ENCODE measurements at regions not wholly inside any gene's neighbourhood (a gene's known extent, or its start where the extent isn't known, plus 50 kb on each side); places are given as distances from the start of the nearest gene placed in this dataset.

GRCh38 chr4:3833326-3833989, 67.3 kb downstream of the ADRA2C start:
- Histone ChIP-seq H3K27ac (ENCODE audit: low read length) (no peak overlapping the region), H3K4me1 (ENCODE audit: control insufficient read depth, insufficient read depth, low read length) (peaks cover 20% of the 10 kb centered on the region), H3K9me3 (ENCODE audit: control insufficient read depth, insufficient read depth, low read length) (no peaks in the 10 kb centered on the region), H3K27me3 (ENCODE audit: control insufficient read depth, insufficient read depth, low read length) (no peaks in the 10 kb centered on the region), H3K4me3 (ENCODE audit: low read length) (no peak overlapping the region), H3K36me3 (ENCODE audit: control insufficient read depth, insufficient read depth, low read length) (no peaks in the 10 kb centered on the region)
- WGBS (ENCODE audit: insufficient coverage, insufficient read length), result no CpG with 5 or more reads among the region's 18 CpGs
- DNase-seq (ENCODE audit: low read depth, low spot score), result no peak

- no peak overlapping the region for H3K4me3 ChIP-seq (ENCODE audit: low read length)
- no peak overlapping the region for H3K27ac ChIP-seq (ENCODE audit: low read length)
- no peaks in the 10 kb centered on the region for H3K36me3 ChIP-seq (ENCODE audit: control insufficient read depth, insufficient read depth, low read length)
- WGBS (ENCODE audit: insufficient coverage, insufficient read length), result no CpG with 5 or more reads among the region's 15 CpGs
- no peak for DNase-seq (ENCODE audit: low read depth, low spot score)
- H3K27me3 ChIP-seq (ENCODE audit: control insufficient read depth, insufficient read depth, low read length), result no peaks in the 10 kb centered on the region
- H3K4me1 ChIP-seq (ENCODE audit: control insufficient read depth, insufficient read depth, low read length), result peaks cover 20% of the 10 kb centered on the region
- no peaks in the 10 kb centered on the region for H3K9me3 ChIP-seq (ENCODE audit: control insufficient read depth, insufficient read depth, low read length)
Measured at GRCh38 chr4:3834186-3834662, 68.0 kb downstream of the ADRA2C start.

GRCh38 chr4:3834663-3835521, 68.7 kb downstream of the ADRA2C start:
- no peaks in the 10 kb centered on the region for H3K36me3 ChIP-seq (ENCODE audit: control insufficient read depth, insufficient read depth, low read length)
- WGBS (ENCODE audit: insufficient coverage, insufficient read length), result no CpG with 5 or more reads among the region's 18 CpGs
- no peaks in the 10 kb centered on the region for H3K27me3 ChIP-seq (ENCODE audit: control insufficient read depth, insufficient read depth, low read length)
- no peak for DNase-seq (ENCODE audit: low read depth, low spot score)
- no peak overlapping the region for H3K4me3 ChIP-seq (ENCODE audit: low read length)
- H3K27ac ChIP-seq (ENCODE audit: low read length), result no peak overlapping the region
- H3K9me3 ChIP-seq (ENCODE audit: control insufficient read depth, insufficient read depth, low read length), result no peaks in the 10 kb centered on the region
- H3K4me1 ChIP-seq (ENCODE audit: control insufficient read depth, insufficient read depth, low read length), result peaks cover 20% of the 10 kb centered on the region

- WGBS (ENCODE audit: insufficient coverage, insufficient read length), result no CpG with 5 or more reads among the region's 22 CpGs
- Histone ChIP-seq H3K27me3 (ENCODE audit: control insufficient read depth, insufficient read depth, low read length) (no peaks in the 10 kb centered on the region), H3K27ac (ENCODE audit: low read length) (no peak overlapping the region), H3K4me3 (ENCODE audit: low read length) (no peak overlapping the region), H3K4me1 (ENCODE audit: control insufficient read depth, insufficient read depth, low read length) (peaks cover 14% of the 10 kb centered on the region), H3K36me3 (ENCODE audit: control insufficient read depth, insufficient read depth, low read length) (no peaks in the 10 kb centered on the region), H3K9me3 (ENCODE audit: control insufficient read depth, insufficient read depth, low read length) (no peaks in the 10 kb centered on the region)
- no peak for DNase-seq (ENCODE audit: low read depth, low spot score)
Measured at GRCh38 chr4:3835527-3836405, 69.6 kb downstream of the ADRA2C start.

- no CpG with 5 or more reads among the region's 10 CpGs for WGBS (ENCODE audit: insufficient coverage, insufficient read length)
Measured at GRCh38 chr4:3836406-3836755, 70.2 kb downstream of the ADRA2C start.

GRCh38 chr4:3836756-3837601, 70.8 kb downstream of the ADRA2C start:
- H3K9me3 ChIP-seq (ENCODE audit: control insufficient read depth, insufficient read depth, low read length), result no peaks in the 10 kb centered on the region
- no peaks in the 10 kb centered on the region for H3K36me3 ChIP-seq (ENCODE audit: control insufficient read depth, insufficient read depth, low read length)
- no peak overlapping the region for H3K4me3 ChIP-seq (ENCODE audit: low read length)
- H3K4me1 ChIP-seq (ENCODE audit: control insufficient read depth, insufficient read depth, low read length), result peaks cover 9% of the 10 kb centered on the region
- H3K27ac ChIP-seq (ENCODE audit: low read length), result no peak overlapping the region
- H3K27me3 ChIP-seq (ENCODE audit: control insufficient read depth, insufficient read depth, low read length), result no peaks in the 10 kb centered on the region
- no CpG with 5 or more reads among the region's 14 CpGs for WGBS (ENCODE audit: insufficient coverage, insufficient read length)
- DNase-seq (ENCODE audit: low read depth, low spot score), result no peak

More at GRCh38 chr4:3836406-3836755, 70.2 kb downstream of the ADRA2C start:
- Histone ChIP-seq H3K4me1 (ENCODE audit: control insufficient read depth, insufficient read depth, low read length) (peaks cover 9% of the 10 kb centered on the region), H3K4me3 (ENCODE audit: low read length) (no peak overlapping the region), H3K27ac (ENCODE audit: low read length) (no peak overlapping the region), H3K9me3 (ENCODE audit: control insufficient read depth, insufficient read depth, low read length) (no peaks in the 10 kb centered on the region), H3K36me3 (ENCODE audit: control insufficient read depth, insufficient read depth, low read length) (no peaks in the 10 kb centered on the region), H3K27me3 (ENCODE audit: control insufficient read depth, insufficient read depth, low read length) (no peaks in the 10 kb centered on the region)
- DNase-seq (ENCODE audit: low read depth, low spot score), result no peak

- H3K4me3 ChIP-seq (ENCODE audit: low read length), result no peak overlapping the region
- H3K27me3 ChIP-seq (ENCODE audit: control insufficient read depth, insufficient read depth, low read length), result no peaks in the 10 kb centered on the region
- H3K27ac ChIP-seq (ENCODE audit: low read length), result no peak overlapping the region
- no peaks in the 10 kb centered on the region for H3K9me3 ChIP-seq (ENCODE audit: control insufficient read depth, insufficient read depth, low read length)
- H3K36me3 ChIP-seq (ENCODE audit: control insufficient read depth, insufficient read depth, low read length), result no peaks in the 10 kb centered on the region
- no peak for DNase-seq (ENCODE audit: low read depth, low spot score)
- WGBS (ENCODE audit: insufficient coverage, insufficient read length), result no CpG with 5 or more reads among the region's 6 CpGs
- peaks cover 9% of the 10 kb centered on the region for H3K4me1 ChIP-seq (ENCODE audit: control insufficient read depth, insufficient read depth, low read length)
Measured at GRCh38 chr4:3838437-3839380, 72.5 kb downstream of the ADRA2C start.

- Histone ChIP-seq H3K4me3 (ENCODE audit: low read length) (no peak overlapping the region), H3K9me3 (ENCODE audit: control insufficient read depth, insufficient read depth, low read length) (no peaks in the 10 kb centered on the region), H3K36me3 (ENCODE audit: control insufficient read depth, insufficient read depth, low read length) (no peaks in the 10 kb centered on the region), H3K27me3 (ENCODE audit: control insufficient read depth, insufficient read depth, low read length) (no peaks in the 10 kb centered on the region), H3K27ac (ENCODE audit: low read length) (no peak overlapping the region), H3K4me1 (ENCODE audit: control insufficient read depth, insufficient read depth, low read length) (no peaks in the 10 kb centered on the region; the same call in 1 of the 2 replicates)
- no peak for DNase-seq (ENCODE audit: low read depth, low spot score)
- WGBS (ENCODE audit: insufficient coverage, insufficient read length), result no CpG with 5 or more reads among the region's 8 CpGs
Measured at GRCh38 chr4:3845094-3845743, 79.0 kb downstream of the ADRA2C start.
